GM12878 (cell line): ENCODE measurements at regions not wholly inside any gene's neighbourhood (a gene's known extent, or its start where the extent isn't known, plus 50 kb on each side); places are given as distances from the start of the nearest gene placed in this dataset.
"Not testable (repeated sequence)": the region's sequence is repeated elsewhere in the genome, so short reads cannot be mapped to it uniquely, and the experiment has no call there.

ENCODE experiments used
- ATAC-seq: fragments of 200-7000 bp; cut with Tn5 transposase; 3 replicates; pipeline ENCODE4 v1.9.1; 2020; ENCODE audit warnings: mild to moderate bottlenecking, moderate library complexity
- BruUV-seq: library from RNA; stranded (reverse); fragments of 400-500 nt; replicated peaks from 2 replicates; lab custom pipeline; 2021; lab: Mats Ljungman, UMichigan
- CTCF ChIA-PET: fragments of 300-600 bp; sonication (Branson Sonifier 250); formaldehyde crosslinking; extraction: SDS; loops from one replicate; lab custom pipeline; 2021; ENCODE audit warnings: inconsistent platforms; lab: Yijun Ruan, JAX
- POLR2A ChIA-PET: fragments of 350-600 bp; formaldehyde crosslinking; extraction: SDS; loops from one replicate; lab custom pipeline; 2021; ENCODE audit warnings: inconsistent platforms; lab: Charles Lee
- RAD21 ChIA-PET: fragments of 300-600 bp; sonication (Branson Sonifier 250); formaldehyde crosslinking; loops from one replicate; lab custom pipeline; 2023; ENCODE audit warnings: antibody characterized with exemption; ENCODE audit not compliant: unreplicated experiment; lab: Charles Lee
- SMC1A ChIA-PET: fragments of 300-600 bp; sonication (Branson Sonifier 250); formaldehyde crosslinking; loops from one replicate; lab custom pipeline; 2023; ENCODE audit not compliant: unreplicated experiment, uncharacterized antibody; lab: Charles Lee
- DNase-seq: peaks from one replicate; pipeline ENCODE4 v3.0.0-alpha.2; 2011; ENCODE audit warnings: low read depth, low spot score
- FAIRE-seq: peaks from 3 replicates; lab custom pipeline; 2011; peaks lifted over from hg19 to GRCh38; lab: Jason Lieb, UNC
- H2AFZ ChIP-seq: 2 replicates; pipeline ENCODE4 v1.6.0; 2011; ENCODE audit warnings: low read depth, low read length, control low read depth; ENCODE audit not compliant: control insufficient read depth
- H3K27ac ChIP-seq: 2 replicates; pipeline ENCODE4 v1.5.1; 2011; ENCODE audit warnings: control low read depth; ENCODE audit not compliant: control insufficient read depth, insufficient read depth
- H3K27me3 ChIP-seq, 2 experiments: replicated peaks in 1 of 2; 2 replicates each; pipeline versions ENCODE4 v1.6.0 to v1.6.1; 2011; ENCODE audit warnings: low read length in 1 of 2; ENCODE audit not compliant: control insufficient read depth in 2 of 2, insufficient read depth in 2 of 2
- H3K36me3 ChIP-seq, 2 experiments: 2 replicates each; pipeline ENCODE4 v1.5.1; 2011; ENCODE audit warnings: low read length in 1 of 2; ENCODE audit not compliant: control insufficient read depth in 2 of 2, insufficient read depth in 2 of 2
- H3K4me1 ChIP-seq: 2 replicates; pipeline ENCODE4 v1.6.1; 2011; ENCODE audit warnings: mild to moderate bottlenecking, low read length, moderate library complexity, mixed read lengths; ENCODE audit not compliant: control insufficient read depth, insufficient read depth
- H3K4me2 ChIP-seq: 2 replicates; pipeline ENCODE4 v1.6.0; 2011; ENCODE audit warnings: control low read depth; ENCODE audit not compliant: control insufficient read depth, insufficient read depth
- H3K4me3 ChIP-seq: fragments of 200-600 bp; sonication (generic); 2 replicates; pipeline ENCODE4 v1.5.1; 2016
- H3K79me2 ChIP-seq: 2 replicates; pipeline ENCODE4 v1.6.0; 2011; ENCODE audit warnings: low read length; ENCODE audit not compliant: control insufficient read depth, insufficient read depth
- H3K9ac ChIP-seq: 2 replicates; pipeline ENCODE4 v1.8.0; 2011; ENCODE audit warnings: low read length, control low read depth, mixed read lengths; ENCODE audit not compliant: control insufficient read depth, insufficient read depth
- H3K9me3 ChIP-seq: replicated peaks from 3 replicates; pipeline ENCODE4 v1.5.1; 2011; ENCODE audit warnings: mild to moderate bottlenecking, low read length; ENCODE audit not compliant: control insufficient read depth, insufficient read depth
- H4K20me1 ChIP-seq: 2 replicates; pipeline ENCODE4 v1.6.0; 2011; ENCODE audit not compliant: control insufficient read depth, insufficient read depth
- CBX5 ChIP-seq: sonication (generic); IDR thresholded peaks from 2 replicates; pipeline ENCODE4 v1.6.1; 2016; ENCODE audit warnings: low read depth, moderate library complexity, mild to moderate bottlenecking, inconsistent platforms
- KLF5 ChIP-seq: fragments of 450-650 bp; IDR thresholded peaks from 2 replicates; pipeline ENCODE4 v1.6.1; 2014; ENCODE audit warnings: mild to moderate bottlenecking; ENCODE audit not compliant: partially characterized antibody
- MXI1 ChIP-seq: fragments of 150-350 bp; IDR thresholded peaks from 2 replicates; pipeline ENCODE4 v1.6.1; 2011; ENCODE audit warnings: low read depth, mild to moderate bottlenecking, inconsistent platforms, low read length, improper control_type of control experiment
- MYC ChIP-seq: IDR thresholded peaks from 2 replicates; pipeline ENCODE4 v1.6.1; 2011; ENCODE audit warnings: mild to moderate bottlenecking, low read length, moderate library complexity, inconsistent platforms; ENCODE audit not compliant: insufficient read depth, insufficient replicate concordance, insufficient read length, severe bottlenecking
- NBN ChIP-seq: fragments of 450-650 bp; IDR thresholded peaks from 2 replicates; pipeline ENCODE4 v1.6.1; 2016
- ZBTB40 ChIP-seq: fragments of 450-650 bp; IDR thresholded peaks from 2 replicates; pipeline ENCODE4 v1.6.1; 2016; ENCODE audit warnings: mild to moderate bottlenecking, moderate library complexity, borderline replicate concordance
- WGBS: methylation state at CpG from one replicate; pipeline ENCODE4 v1.1.6; 2016; ENCODE audit warnings: low lambda C conversion rate; ENCODE audit not compliant: insufficient replicate concordance, insufficient coverage; ENCODE audit errors: missing lambda C conversion rate; 5-methylcytosine and 5-hydroxymethylcytosine counted together
- in situ Hi-C: fragments of 300-500 bp; cut with MboI; formaldehyde crosslinking; loops from 9 replicates; pipeline ENCODE4 v1.14.3; 2018; ENCODE audit warnings: mixed read lengths
- intact Hi-C: fragments of 100-400 bp; cut with micrococcal nuclease; formaldehyde crosslinking; loops from one replicate; pipeline ENCODE4 v1.14.2; 2022; ENCODE audit not compliant: unreplicated experiment

- TF ChIP-seq ZBTB40 (no peak), MYC (no peak), CBX5 (no peak), KLF5 (no peak)
- TF ChIP-seq, all 136 proteins: peak for 0
Measured at GRCh38 chr10:33482486-33482885, 148.0 kb upstream of the NRP1 start (continued).

GRCh38 chr10:33481184-33481583 is 146.7 kb upstream of the NRP1 start:
- CTCF ChIA-PET: no interaction called here
- BruUV-seq: no TSS peak
- intact Hi-C loops: no loop called here
- TF ChIP-seq NBN: no peak
- TF ChIP-seq MXI1: no peak
- FAIRE-seq: no peak
- WGBS: 6% methylated on average over 1 of the region's 1 CpG
- Histone ChIP-seq H3K36me3 (no peaks in the 10 kb centered on the region), H3K4me1 (no peaks in the 10 kb centered on the region), H3K79me2 (no peaks in the 10 kb centered on the region), H3K9me3 (no peaks in the 10 kb centered on the region), H2AFZ (no peak overlapping the region), H3K27me3 (no peaks in the 10 kb centered on the region), H3K4me2 (no peak overlapping the region), H3K27ac (no peak overlapping the region), H4K20me1 (no peaks in the 10 kb centered on the region), H3K4me3 (no peak overlapping the region), H3K9ac (no peak overlapping the region)
- SMC1A ChIA-PET: no interaction called here
- ATAC-seq: no peak
- in situ Hi-C loops: no loop called here
- POLR2A ChIA-PET: no interaction called here
- RAD21 ChIA-PET: no interaction called here
- DNase-seq: no peak

GRCh38 chr10:33480417-33480816 is 145.9 kb upstream of the NRP1 start:
- H3K27ac ChIP-seq, H3K36me3 ChIP-seq, in situ Hi-C loops, H3K4me3 ChIP-seq, H3K27me3 ChIP-seq, CTCF ChIA-PET, POLR2A ChIA-PET, H3K9me3 ChIP-seq, H3K9ac ChIP-seq, FAIRE-seq, H3K4me2 ChIP-seq, ATAC-seq, RAD21 ChIA-PET, H3K79me2 ChIP-seq, H3K4me1 ChIP-seq, H4K20me1 ChIP-seq, DNase-seq, BruUV-seq, H2AFZ ChIP-seq, intact Hi-C loops: not testable (repeated sequence)
- WGBS: 59% methylated on average over 14 of the region's 24 CpGs
- SMC1A ChIA-PET: interaction anchor here (1.2 kb wide), 1 partner anchor 78 kb away, joined by 3 read pairs; no protein-coding TSS in a partner anchor
